Epithelial cell of proximal tubule (primary cell): ENCODE measurements at regions not wholly inside any gene's neighbourhood (a gene's known extent, or its start where the extent isn't known, plus 50 kb on each side); places are given as distances from the start of the nearest gene placed in this dataset.

Source experiments
- DNase-seq: peaks from one replicate; pipeline ENCODE4 v3.0.0-alpha.2; 2011; ENCODE audit warnings: low read depth
- H3K4me3 ChIP-seq: 2 replicates; pipeline ENCODE4 v1.5.1; 2011; ENCODE audit warnings: low read depth, mild to moderate bottlenecking, low read length
- CTCF ChIP-seq: conservative IDR thresholded peaks from 2 replicates; pipeline ENCODE4 v1.5.1; 2012; ENCODE audit warnings: low read depth, mild to moderate bottlenecking, low read length

GRCh38 chr16:54540525-54541180 lies 254.1 kb upstream of the IRX3 start:
- no peak for DNase-seq
- TF ChIP-seq CTCF: no peak

GRCh38 chr16:54538276-54538675 lies 251.7 kb upstream of the IRX3 start:
- no peak overlapping the region for H3K4me3 ChIP-seq
- no peak for DNase-seq
- TF ChIP-seq CTCF: no peak

More at GRCh38 chr16:54540525-54541180, 254.1 kb upstream of the IRX3 start:
- H3K4me3 ChIP-seq: no peak overlapping the region

- no peak overlapping the region for H3K4me3 ChIP-seq
- TF ChIP-seq CTCF: no peak
- DNase-seq: no peak
Observed at GRCh38 chr16:54533856-54534490, 247.4 kb upstream of the IRX3 start.

GRCh38 chr16:54526916-54527315 lies 240.3 kb upstream of the IRX3 start:
- H3K4me3 ChIP-seq: no peak overlapping the region
- DNase-seq: no peak
- no peak for TF ChIP-seq CTCF

- no peak for TF ChIP-seq CTCF
- no peak overlapping the region for H3K4me3 ChIP-seq
- no peak for DNase-seq
Observed at GRCh38 chr16:54526087-54526486, 239.5 kb upstream of the IRX3 start.

GRCh38 chr16:54525104-54525503 lies 238.5 kb upstream of the IRX3 start:
- no peak overlapping the region for H3K4me3 ChIP-seq
- TF ChIP-seq CTCF: no peak
- no peak for DNase-seq

- TF ChIP-seq CTCF: no peak
Observed at GRCh38 chr16:54522584-54522983, 236.0 kb upstream of the IRX3 start.

More at GRCh38 chr16:54522584-54522983, 236.0 kb upstream of the IRX3 start:
- DNase-seq: no peak
- no peak overlapping the region for H3K4me3 ChIP-seq
